Transverse colon (tissue), 3 donors: ENCODE measurements at regions not wholly inside any gene's neighbourhood (a gene's known extent, or its start where the extent isn't known, plus 50 kb on each side); places are given as distances from the start of the nearest gene placed in this dataset.

Source experiments
- CTCF ChIP-seq, 5 experiments: fragments of 200-600 bp in 3 of 5; fragments of 450-650 bp in 2 of 5; sonication (generic) in 3 of 5; IDR thresholded peaks; 1 replicate in 2 of 5; 2 replicates in 3 of 5; pipeline ENCODE4 v1.5.1; 2016 to 2017; ENCODE audit warnings: antibody characterized with exemption in 5 of 5, inconsistent platforms in 3 of 5, mild to moderate bottlenecking in 2 of 5, moderate library complexity in 1 of 5
- EP300 ChIP-seq: sonication (generic); formaldehyde crosslinking; IDR thresholded peaks from one replicate; pipeline ENCODE4 v1.6.1; 2017; ENCODE audit warnings: antibody characterized with exemption, low read depth

- no peak for TF ChIP-seq EP300
- no peak for TF ChIP-seq CTCF (IDR thresholded peaks at IDR 0.05)
Observed at GRCh38 chr1:29859126-29859525, 622.8 kb downstream of the PTPRU start.
